Gastrocnemius medialis (tissue), 4 donors: ENCODE measurements at regions not wholly inside any gene's neighbourhood (a gene's known extent, or its start where the extent isn't known, plus 50 kb on each side); places are given as distances from the start of the nearest gene placed in this dataset.

Experiments used
- ATAC-seq, 2 donors: fragments of 150-250 bp; one replicate each; pipeline ENCODE4 v1.9.1; 2016
- DNase-seq, 2 donors: peaks; one replicate each; pipeline ENCODE4 v3.0.0-alpha.2; 2019
- H3K27ac ChIP-seq, 4 donors: fragments of 200-600 bp; sonication (generic); 1 replicate in 1 of 4; 2 replicates in 3 of 4; pipeline ENCODE4 v1.5.1; 2016 to 2018; ENCODE audit warnings: mild to moderate bottlenecking in 2 of 4, moderate library complexity in 1 of 4
- H3K27me3 ChIP-seq, 3 donors: fragments of 200-600 bp; sonication (generic) in 2 of 3; 1 replicate in 1 of 3; 2 replicates in 2 of 3; pipeline versions ENCODE4 v1.5.1 to v1.6.0; 2016 to 2019; ENCODE audit warnings: mild to moderate bottlenecking in 1 of 3, moderate library complexity in 1 of 3
- H3K36me3 ChIP-seq, 2 donors: fragments of 200-600 bp; sonication (generic) in 1 of 2; one replicate each; pipeline ENCODE4 v1.5.1; 2017 to 2018
- H3K4me1 ChIP-seq, 2 donors: fragments of 200-600 bp; sonication (generic) in 1 of 2; one replicate each; pipeline ENCODE4 v1.5.1; 2016 to 2017; ENCODE audit warnings: mild to moderate bottlenecking in 2 of 2
- H3K4me3 ChIP-seq, 4 donors: fragments of 200-600 bp; sonication (generic) in 3 of 4; 1 replicate in 1 of 4; 2 replicates in 3 of 4; pipeline ENCODE4 v1.5.1; 2016 to 2019; ENCODE audit warnings: mild to moderate bottlenecking in 2 of 4
- H3K9me3 ChIP-seq, 3 donors: fragments of 200-600 bp; sonication (generic) in 2 of 3; 1 replicate in 1 of 3; 2 replicates in 2 of 3; pipeline ENCODE4 v1.5.1; 2016 to 2019
- POLR2A ChIP-seq, 2 donors: fragments of 450-650 bp; IDR thresholded peaks; one replicate each; pipeline ENCODE4 v1.6.1; 2017; ENCODE audit warnings: antibody characterized with exemption in 2 of 2, mild to moderate bottlenecking in 2 of 2, moderate library complexity in 2 of 2
- in situ Hi-C, 4 donors: fragments of 200-750 bp; cut with MboI; loops; one replicate each; pipeline versions ENCODE4 v1.15.0 to v1.8.0; 2017; ENCODE audit warnings: low sequenced_read_pairs in 4 of 4
- intact Hi-C: fragments of 100-400 bp; cut with DNase I; formaldehyde crosslinking; loops from one replicate; pipeline ENCODE4 v1.15.1; 2023; ENCODE audit warnings: low total_unique reads
- TF ChIP-seq, protein P1 (sequence below), 5 experiments: fragments of 450-650 bp in 3 of 5; fragments of 200-600 bp in 2 of 5; sonication (generic) in 2 of 5; IDR thresholded peaks in 4 of 5; conservative IDR thresholded peaks in 1 of 5; 1 replicate in 4 of 5; 2 replicates in 1 of 5; pipeline ENCODE4 v1.5.1; 2016 to 2019; ENCODE audit warnings: antibody characterized with exemption in 5 of 5, mild to moderate bottlenecking in 3 of 5, moderate library complexity in 3 of 5

- in situ Hi-C loops (no loop called here), intact Hi-C loops (no loop called here)
Measured at GRCh38 chr1:55384637-55385036, 169.5 kb upstream of the USP24 start.

GRCh38 chr1:55382806-55383305 is 167.7 kb upstream of the USP24 start:
- H3K4me1 ChIP-seq, result no peaks in the 10 kb centered on the region
- no peaks in the 10 kb centered on the region for H3K36me3 ChIP-seq
- TF ChIP-seq POLR2A (IDR thresholded peaks at IDR 0.05), result no peak
- TF ChIP-seq, protein P1, sequence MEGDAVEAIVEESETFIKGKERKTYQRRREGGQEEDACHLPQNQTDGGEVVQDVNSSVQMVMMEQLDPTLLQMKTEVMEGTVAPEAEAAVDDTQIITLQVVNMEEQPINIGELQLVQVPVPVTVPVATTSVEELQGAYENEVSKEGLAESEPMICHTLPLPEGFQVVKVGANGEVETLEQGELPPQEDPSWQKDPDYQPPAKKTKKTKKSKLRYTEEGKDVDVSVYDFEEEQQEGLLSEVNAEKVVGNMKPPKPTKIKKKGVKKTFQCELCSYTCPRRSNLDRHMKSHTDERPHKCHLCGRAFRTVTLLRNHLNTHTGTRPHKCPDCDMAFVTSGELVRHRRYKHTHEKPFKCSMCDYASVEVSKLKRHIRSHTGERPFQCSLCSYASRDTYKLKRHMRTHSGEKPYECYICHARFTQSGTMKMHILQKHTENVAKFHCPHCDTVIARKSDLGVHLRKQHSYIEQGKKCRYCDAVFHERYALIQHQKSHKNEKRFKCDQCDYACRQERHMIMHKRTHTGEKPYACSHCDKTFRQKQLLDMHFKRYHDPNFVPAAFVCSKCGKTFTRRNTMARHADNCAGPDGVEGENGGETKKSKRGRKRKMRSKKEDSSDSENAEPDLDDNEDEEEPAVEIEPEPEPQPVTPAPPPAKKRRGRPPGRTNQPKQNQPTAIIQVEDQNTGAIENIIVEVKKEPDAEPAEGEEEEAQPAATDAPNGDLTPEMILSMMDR (IDR thresholded peaks at IDR 0.05 in 4 of 5, conservative IDR thresholded peaks at IDR 0.05 in 1 of 5), result no peak
- no peaks in the 10 kb centered on the region for H3K27me3 ChIP-seq
- intact Hi-C loops, result no loop called here
- ATAC-seq, result no peak
- H3K27ac ChIP-seq, result no peak overlapping the region
- in situ Hi-C loops, result no loop called here
- DNase-seq, result no peak
- H3K9me3 ChIP-seq, result no peaks in the 10 kb centered on the region
- H3K4me3 ChIP-seq, result no peak overlapping the region

More at GRCh38 chr1:55384637-55385036, 169.5 kb upstream of the USP24 start:
- no peak overlapping the region for H3K27ac ChIP-seq
- H3K36me3 ChIP-seq, result no peaks in the 10 kb centered on the region
- TF ChIP-seq, protein P1 (IDR thresholded peaks at IDR 0.05 in 4 of 5, conservative IDR thresholded peaks at IDR 0.05 in 1 of 5), result no peak
- no peak for TF ChIP-seq POLR2A (IDR thresholded peaks at IDR 0.05)
- no peak overlapping the region for H3K4me3 ChIP-seq
- H3K9me3 ChIP-seq, result peaks cover 0 to 5% (median 0%) of the 10 kb centered on the region in 3 donors
- no peak for ATAC-seq
- DNase-seq, result no peak
- no peaks in the 10 kb centered on the region for H3K27me3 ChIP-seq
- H3K4me1 ChIP-seq, result no peaks in the 10 kb centered on the region

GRCh38 chr1:55381983-55382382 is 166.8 kb upstream of the USP24 start:
- Histone ChIP-seq H3K9me3 (no peaks in the 10 kb centered on the region), H3K4me3 (no peak overlapping the region), H3K36me3 (no peaks in the 10 kb centered on the region), H3K27me3 (no peaks in the 10 kb centered on the region), H3K4me1 (no peaks in the 10 kb centered on the region), H3K27ac (no peak overlapping the region)
- ATAC-seq (no peak), DNase-seq (no peak)
- intact Hi-C loops, result no loop called here
- TF ChIP-seq POLR2A (IDR thresholded peaks at IDR 0.05), result no peak
- TF ChIP-seq, protein P1 (IDR thresholded peaks at IDR 0.05 in 4 of 5, conservative IDR thresholded peaks at IDR 0.05 in 1 of 5), result no peak
- in situ Hi-C loops, result no loop called here

GRCh38 chr1:55381491-55381890 is 166.3 kb upstream of the USP24 start:
- ATAC-seq (no peak), DNase-seq (no peak)
- intact Hi-C loops, result no loop called here

More at GRCh38 chr1:55381491-55381890, 166.3 kb upstream of the USP24 start:
- H3K9me3 ChIP-seq, result no peaks in the 10 kb centered on the region
- in situ Hi-C loops, result no loop called here
- TF ChIP-seq, protein P1 (IDR thresholded peaks at IDR 0.05 in 4 of 5, conservative IDR thresholded peaks at IDR 0.05 in 1 of 5), result no peak
- TF ChIP-seq POLR2A (IDR thresholded peaks at IDR 0.05), result no peak
- H3K27me3 ChIP-seq, result no peaks in the 10 kb centered on the region
- no peaks in the 10 kb centered on the region for H3K4me1 ChIP-seq
- no peaks in the 10 kb centered on the region for H3K36me3 ChIP-seq
- no peak overlapping the region for H3K4me3 ChIP-seq
- no peak overlapping the region for H3K27ac ChIP-seq
